GM19328 (cell line): ENCODE measurements at regions not wholly inside any gene's neighbourhood (a gene's known extent, or its start where the extent isn't known, plus 50 kb on each side); places are given as distances from the start of the nearest gene placed in this dataset.

ENCODE experiments used
- ATAC-seq: cut with Tn5 transposase; IDR thresholded peaks from one replicate; pipeline ENCODE4 v1.9.1; 2021; ENCODE audit warnings: mild to moderate bottlenecking, moderate library complexity; ENCODE audit not compliant: unreplicated experiment

DNA sequence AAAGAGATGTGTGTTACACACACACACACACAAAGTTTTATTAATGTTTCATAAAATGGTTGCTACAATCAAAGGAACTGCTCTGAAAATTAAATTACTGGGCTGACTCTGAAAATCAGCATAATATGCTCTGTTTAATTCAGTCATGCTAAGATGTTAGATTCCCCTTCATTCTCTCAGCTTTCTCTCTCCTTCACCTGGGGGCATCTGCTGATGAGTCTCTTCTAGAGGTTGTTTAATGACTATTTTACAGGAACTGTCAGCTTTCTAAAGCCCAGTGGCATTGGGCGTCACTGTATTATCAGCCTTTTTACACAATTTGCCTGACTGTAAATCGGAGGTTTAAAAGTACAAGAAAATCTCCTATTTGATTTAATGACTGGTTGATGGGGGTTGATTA lies 559.7 kb upstream of the POU3F2 start:
- no peak for ATAC-seq

DNA sequence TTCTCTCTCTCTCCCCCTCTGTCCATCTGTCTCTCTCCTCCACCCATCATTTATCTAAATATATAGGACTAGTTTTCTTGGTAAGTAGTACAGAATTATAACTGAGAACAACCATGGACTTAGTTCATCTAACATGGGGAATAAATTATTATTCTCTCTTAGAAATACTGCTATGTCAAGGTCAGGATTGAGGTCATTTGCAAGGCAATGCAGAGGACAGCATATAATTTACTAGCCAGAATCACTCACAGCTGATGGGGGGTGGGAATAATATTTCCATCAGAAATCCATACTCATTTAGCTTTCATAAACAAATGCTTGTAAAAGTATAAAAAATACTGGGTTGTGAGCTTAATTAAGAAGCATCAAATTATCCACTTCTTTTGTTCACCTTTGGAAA lies 553.9 kb upstream of the POU3F2 start:
- ATAC-seq = no peak

DNA sequence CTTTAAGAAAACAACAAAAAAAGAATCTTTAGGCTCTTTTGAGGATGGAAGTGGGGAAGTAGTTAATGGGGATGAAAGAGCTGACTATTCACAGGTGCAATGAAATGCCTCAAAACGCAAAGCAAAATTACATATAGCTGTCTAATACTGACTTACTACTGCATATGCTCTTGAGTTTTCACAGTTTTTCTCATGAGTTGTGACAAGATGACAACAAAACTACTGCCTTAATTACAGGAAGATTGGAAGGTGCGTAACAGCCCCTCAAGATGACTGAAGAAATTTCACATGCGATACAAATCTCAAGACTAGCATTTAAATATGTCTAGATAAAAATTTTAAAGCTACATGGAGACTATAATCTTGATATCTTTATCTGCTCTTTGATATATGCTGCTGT lies 547.8 kb upstream of the POU3F2 start:
- no peak for ATAC-seq

DNA sequence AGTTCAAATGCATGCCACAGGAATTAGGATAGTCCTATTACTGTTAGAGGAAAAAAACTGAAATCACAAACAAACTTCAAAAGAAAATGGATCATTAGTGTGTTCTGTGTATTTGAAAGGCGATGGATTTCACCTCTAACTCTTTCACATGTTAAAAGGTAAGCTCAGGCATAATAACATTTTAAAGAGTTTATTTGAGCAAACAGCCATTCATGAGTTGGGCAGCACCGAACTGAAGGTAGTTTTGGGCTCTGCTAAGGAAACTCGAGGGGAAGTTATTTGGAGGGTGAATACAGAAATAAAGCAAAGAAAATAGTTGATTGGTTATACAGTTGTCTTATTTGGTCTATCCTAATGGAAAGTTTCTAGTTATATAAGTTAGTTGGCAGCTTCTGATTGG lies 546.5 kb upstream of the POU3F2 start:
- ATAC-seq = no peak

DNA sequence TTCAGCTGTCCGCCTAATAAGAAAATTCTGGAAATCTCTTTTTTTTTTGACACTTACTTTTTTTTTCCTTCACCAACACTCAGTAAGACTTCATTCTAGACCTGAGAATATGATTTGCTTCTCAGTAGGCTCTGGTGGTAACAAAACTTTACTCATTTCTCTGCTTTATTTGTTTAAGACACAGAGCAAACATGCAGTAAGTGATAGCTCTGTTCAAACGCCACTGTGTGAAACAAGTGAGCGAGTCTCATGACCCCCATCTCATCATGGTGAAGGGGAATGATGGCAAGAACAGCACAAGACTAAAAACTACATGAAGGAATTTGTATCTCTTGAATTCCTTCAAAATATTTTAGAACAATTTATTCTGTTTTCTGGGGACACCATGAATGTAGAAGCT lies 541.6 kb upstream of the POU3F2 start:
- ATAC-seq = no peak

DNA sequence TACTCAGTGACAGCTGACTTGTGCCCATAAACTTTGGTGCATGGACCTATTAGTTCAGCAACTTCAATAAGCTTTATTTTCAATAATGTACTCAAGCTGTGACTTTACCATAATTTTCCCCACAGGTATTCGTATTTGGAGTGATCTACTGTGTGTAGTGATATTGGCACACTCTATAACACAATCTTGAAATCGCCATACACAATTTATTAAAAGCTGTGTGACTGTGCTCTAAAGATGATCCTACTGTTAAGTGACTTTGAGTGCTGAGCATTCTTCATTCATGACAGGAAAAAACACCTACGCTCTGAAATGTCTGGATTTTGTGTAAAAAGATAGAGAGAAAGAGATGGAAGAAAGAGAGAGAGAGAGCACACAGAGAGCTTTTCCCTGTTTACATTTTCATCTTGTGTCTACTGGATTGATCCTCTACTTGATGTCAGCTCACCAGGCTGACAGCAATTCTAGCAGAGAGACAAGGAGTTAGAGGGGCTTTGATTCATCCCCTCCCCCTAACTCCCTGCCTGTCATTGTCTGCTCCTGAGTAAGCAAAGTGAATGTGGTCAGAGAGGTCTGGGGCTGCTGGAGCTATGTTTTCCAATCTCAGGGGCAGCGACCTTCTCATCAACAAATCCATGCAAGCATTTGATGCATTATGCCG lies 538.7 kb upstream of the POU3F2 start:
- ATAC-seq = no peak

DNA sequence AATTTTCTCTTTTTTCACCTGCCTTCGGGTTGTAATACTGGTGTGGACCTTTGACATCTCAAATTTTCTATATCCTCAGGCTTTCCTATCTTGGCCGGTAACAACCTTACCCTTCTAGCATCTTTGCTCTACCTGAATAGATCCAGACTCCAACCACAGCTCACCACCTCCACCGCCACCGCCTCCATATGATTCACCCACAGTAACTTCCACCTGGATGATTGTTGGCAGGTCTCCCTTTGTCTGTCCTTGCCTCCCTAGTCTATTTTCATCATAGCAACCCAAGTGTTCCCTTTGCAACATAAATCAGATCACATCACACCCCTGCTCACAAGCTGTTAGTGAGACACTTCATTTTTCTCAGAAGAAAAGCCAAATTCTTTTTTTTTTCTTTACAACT lies 525.8 kb upstream of the POU3F2 start:
- ATAC-seq = no peak

DNA sequence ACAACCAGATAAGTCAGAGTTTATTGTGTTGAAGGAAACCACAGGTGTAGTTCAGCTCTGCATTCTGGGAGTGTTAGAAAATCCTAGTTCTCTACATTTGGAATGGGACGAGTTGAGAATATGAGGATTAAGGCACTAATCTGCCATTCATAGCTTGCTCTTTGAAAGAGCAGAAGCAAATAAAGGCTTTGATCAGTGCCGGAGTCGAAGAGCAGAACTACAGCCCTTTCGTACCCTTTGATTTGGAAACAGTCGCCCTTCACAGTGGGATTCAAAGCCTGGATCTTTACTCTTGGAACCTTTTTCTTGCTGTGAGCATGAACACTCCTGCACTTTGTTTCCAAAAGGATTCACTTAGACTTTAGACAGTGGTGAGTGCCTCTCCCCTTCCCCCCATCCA lies 523.9 kb upstream of the POU3F2 start:
- ATAC-seq = no peak

DNA sequence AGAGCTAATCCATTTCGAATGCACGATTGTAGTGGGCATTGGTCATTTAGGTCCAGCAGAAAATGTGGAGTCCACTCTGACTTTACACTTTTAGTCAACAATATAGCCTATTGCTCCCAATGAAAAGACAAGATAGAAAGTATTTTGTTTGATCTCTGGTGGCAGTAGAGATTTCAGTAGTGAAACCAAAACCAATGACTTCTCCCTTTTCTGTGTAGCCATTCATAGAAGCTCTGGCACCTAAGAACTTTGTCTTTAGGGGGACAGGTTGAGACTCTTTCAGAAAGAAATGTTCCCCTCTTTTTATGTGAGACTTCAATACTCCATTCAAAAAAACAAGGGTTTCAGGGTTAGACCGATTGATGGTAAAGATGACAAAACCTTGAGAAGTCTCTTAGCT lies 510.8 kb upstream of the POU3F2 start:
- ATAC-seq = no peak

DNA sequence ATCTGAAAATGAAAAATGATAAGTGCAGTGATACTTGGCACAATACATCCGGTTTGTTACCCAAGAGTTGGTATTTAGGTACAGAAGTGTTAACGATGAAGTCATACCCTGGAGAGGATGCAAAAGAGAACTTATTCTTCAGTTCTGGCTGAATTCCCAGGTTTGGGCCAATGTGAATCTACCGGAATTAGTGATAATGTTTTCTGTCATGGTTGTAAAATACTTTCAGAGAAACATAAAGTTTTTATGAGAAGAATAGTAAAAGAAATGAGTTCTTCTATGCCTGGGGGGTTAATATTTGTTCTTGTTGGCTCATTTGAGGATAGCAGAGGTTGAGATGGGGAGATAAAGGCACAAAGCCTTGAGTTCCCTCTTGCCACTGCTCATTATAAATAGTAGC lies 509.9 kb upstream of the POU3F2 start:
- no peak for ATAC-seq

DNA sequence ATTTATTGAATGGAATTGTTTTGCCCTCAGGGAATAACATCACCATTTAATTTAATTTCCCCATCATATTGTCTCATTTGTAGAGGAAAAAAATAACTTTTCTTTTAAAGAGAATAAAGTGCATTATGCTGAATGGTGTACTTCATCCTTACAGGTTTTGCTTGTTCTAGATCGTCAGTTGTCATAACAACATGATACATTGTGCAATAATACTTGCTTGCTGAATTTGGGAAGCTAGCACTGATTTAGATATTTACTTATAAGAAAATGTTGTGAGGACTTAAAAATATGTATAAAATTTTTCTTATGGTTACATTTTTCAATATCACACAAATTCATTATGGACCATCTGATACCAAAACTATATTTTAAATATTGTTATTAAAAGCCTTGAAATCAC lies 509.0 kb upstream of the POU3F2 start:
- ATAC-seq = no peak

DNA sequence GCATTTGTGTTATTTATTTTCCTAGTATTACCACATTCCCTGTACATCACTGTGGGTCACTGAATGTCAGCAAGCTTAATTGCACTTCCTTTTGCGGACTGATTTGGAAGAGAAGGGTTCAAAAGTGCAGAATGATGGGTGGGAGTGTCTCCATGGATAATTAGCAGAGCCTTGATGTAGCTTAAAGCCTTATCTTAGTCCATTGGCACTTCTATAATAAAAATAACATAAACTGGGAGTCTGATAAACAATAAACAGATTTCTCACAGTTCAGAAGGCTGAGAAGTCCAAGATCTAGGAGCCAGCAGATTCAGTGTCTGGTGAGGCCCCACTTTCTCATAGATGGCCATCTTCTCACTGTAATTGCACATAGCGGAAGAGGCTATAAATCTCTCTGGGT lies 501.1 kb upstream of the POU3F2 start:
- no peak for ATAC-seq

DNA sequence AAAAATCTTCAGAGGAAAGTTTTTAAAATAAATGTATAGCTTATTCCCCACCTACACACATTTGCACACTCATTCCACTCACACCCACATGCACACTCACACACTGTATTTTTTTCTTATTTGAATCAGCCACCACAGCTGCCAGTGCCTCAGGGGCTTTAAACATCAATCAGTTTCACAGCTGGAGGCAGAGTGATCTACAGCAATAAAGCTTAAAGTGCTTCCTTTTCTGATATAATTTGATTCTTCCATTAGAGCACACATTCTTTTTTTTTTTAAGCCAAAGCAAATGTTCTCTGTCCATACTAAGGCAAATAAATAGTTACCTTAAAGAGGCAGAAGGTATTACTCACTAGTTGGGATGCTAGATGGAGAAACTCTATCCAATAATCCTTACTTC lies 498.8 kb upstream of the POU3F2 start:
- no peak for ATAC-seq

DNA sequence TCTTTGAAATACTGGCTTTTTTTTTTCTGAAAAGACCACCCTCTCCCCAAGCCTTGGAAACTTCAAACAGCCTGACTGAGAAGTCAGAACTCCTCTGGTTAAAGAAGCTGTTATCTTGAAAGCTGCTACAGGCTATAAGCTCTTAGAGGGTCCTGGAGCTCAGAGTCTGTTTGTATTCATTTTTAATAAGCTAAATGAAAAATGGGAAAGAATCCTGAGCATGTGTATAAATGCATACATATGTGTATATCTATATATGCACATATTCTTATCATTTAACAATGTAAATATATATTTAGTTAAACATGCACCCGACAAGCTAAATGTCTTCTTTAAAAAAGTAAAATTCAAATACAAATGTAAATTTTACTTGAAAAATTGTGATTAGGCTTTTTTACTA lies 494.9 kb upstream of the POU3F2 start:
- no peak for ATAC-seq

DNA sequence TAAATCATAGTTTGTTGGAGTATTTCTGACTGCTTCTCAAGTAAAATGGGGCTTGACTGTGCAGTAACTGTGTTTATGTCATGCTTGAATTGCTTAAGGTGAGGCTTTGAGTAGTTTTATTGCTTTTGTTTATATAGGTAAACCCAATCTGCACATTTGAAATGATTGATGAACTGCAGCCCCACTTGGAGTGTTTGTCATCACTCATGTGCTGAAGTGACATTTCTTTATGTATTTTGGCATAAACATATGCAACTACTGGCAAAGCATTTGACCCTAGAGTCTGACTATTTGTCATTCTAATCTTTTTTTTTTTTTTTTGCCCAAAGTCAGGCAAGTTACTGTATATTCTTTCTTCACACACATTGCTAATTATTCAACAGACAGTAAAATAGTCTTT lies 491.4 kb upstream of the POU3F2 start:
- ATAC-seq = no peak

DNA sequence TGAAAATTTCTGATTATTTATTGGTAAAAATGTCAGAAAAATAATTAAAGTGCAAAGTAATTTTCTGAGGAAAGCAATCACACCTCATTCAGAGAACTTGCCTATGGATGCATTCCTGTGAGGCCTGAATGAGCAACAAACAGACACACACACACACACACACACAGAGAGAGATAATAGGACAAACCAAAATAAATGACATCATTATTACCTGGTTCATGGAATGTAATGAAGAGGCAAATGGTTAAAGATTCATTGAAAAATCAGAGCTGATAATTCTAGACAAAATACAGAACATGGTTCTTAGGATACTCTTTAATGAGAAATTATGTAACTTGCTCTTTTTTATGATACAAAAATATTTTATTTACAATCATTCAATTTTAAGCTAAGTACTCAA lies 490.6 kb upstream of the POU3F2 start:
- ATAC-seq = no peak

DNA sequence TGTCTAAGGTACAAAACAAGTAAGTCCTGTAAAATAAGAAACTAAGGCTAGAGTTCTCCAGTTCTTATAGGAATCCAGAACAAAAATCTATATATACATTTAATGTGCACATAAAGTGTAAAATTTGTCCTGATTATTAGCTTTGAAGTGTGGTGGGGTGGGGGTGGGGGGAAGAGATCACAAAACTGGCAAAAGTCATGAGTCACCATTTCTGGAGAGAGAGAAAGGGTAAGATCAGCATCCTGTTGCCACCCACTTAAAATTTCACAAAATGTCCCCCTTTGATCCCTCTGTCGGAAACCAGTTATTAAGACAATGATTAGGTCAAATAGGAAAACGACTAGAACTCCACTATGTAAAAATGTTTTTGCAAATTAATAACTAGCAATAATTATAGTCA lies 482.0 kb upstream of the POU3F2 start:
- ATAC-seq = no peak

DNA sequence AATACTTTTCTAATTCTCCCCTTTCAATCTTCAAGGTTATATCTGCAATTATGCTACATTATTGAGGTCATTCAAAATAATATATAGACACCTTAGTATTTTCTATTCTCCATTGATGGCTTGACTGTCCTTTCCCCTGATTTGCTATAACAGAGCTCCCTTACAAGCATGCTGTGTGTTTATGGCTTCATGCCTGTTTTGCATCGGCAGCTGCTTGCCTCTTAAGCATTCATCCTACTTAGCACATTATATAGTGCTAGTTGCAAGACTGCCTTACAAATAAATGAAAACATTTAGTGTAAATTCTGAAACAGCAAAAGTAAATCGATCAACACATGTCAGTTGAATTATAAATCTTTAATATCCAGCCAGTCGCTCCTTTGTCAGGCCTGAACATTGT lies 476.2 kb upstream of the POU3F2 start:
- ATAC-seq = no peak

DNA sequence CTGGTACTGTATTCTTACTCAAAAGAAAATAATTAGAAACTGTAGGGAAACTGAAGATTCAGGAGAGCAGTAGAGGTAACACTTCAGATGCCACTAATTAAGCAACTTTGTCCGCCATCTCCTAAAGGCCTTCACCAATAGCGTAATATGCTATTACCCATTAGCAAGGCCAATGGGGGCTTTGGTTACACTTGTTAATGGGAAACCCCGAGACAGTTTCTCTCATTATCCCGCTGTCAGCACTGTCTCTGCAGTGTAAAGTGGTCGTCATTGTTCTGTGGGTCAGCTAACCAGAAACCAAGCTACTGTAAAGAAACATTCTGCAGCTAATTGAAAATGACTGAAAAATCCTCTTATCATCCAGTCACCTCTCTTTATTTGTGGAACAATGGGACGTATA lies 468.0 kb upstream of the POU3F2 start:
- ATAC-seq = no peak

DNA sequence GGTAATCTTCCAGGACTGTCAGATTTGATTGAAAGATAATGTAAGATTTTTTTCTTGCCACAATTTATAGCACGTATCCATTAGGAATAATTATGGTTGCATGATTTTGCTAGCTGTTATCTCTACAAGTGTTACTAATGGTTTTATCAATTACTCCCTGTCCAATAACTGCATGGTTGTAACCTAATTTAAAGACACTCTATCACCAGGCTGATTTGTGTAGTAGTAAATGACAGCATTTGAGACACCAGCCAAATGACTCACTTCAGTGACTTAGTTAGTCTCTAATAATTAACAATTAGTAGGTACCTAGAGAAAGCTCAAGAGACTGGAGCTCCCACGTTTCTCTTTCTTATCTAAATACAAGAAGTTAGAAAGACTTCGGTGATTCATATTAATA lies 453.8 kb upstream of the POU3F2 start:
- ATAC-seq = no peak

DNA sequence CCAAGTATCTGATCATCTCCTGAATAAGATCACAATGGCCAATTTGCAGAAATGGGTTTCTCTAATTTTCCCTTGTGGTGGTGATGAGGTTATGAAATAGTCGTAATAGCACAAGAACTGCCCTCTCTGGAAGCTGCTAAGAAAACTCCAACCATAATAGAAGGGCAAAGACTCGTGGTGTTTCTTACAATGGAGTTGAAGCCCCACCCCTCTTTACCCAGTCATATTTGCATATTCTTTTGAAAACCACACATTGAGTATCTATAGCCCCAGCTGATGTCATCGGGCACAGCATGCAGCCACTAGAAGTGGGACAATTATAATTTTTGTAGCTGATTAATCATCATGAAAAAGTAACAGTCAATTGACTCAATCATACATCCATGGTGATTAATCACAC lies 452.1 kb upstream of the POU3F2 start:
- no peak for ATAC-seq

DNA sequence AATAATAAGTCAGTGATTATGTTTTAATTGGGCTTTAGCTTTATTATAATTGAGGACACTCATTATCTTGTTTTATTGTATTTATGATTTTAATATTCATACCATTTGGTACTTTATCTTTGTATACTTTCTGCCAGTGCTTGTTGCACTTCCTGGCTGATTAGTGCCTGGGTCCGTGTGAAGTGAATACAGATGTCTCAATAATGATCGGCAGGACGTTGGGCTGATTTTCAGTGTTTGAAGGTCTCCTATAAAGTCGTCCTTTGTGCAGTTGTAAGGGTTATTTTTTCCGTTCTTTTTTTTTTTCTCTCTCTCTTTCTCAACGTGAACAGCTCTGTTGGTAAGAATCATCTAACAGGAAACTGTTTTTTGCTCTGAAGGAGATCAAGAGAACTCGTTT lies 450.0 kb upstream of the POU3F2 start:
- no peak for ATAC-seq

DNA sequence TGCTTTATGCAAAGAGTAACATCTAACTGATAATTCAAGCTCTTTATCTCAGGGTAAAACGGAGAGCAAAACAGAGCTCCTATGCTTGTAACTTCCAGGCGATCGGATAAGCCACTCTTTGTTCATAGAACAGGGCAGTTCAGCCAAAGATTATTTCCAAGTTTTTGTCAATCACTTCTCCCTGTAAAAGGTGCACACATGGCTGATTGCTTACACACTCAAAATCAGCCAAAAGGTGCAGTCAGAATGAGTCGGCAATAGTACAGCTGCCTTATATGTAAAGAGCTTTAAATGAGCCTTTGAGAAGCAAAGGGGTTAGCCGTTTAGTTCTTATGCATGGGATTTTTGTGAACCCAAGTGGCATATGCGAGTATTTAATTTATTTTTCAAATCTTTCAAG lies 449.6 kb upstream of the POU3F2 start:
- ATAC-seq = no peak
